Muscle of back (tissue), 3 donors: ENCODE measurements at regions not wholly inside any gene's neighbourhood (a gene's known extent, or its start where the extent isn't known, plus 50 kb on each side); places are given as distances from the start of the nearest gene placed in this dataset.
"Not testable (repeated sequence)": the region's sequence is repeated elsewhere in the genome, so short reads cannot be mapped to it uniquely, and the experiment has no call there.

Experiments
- DNase-seq, 3 donors: peaks; one replicate each; pipeline versions ENCODE4 v3.0.0 to v3.0.0-alpha.2; 2013

DNA sequence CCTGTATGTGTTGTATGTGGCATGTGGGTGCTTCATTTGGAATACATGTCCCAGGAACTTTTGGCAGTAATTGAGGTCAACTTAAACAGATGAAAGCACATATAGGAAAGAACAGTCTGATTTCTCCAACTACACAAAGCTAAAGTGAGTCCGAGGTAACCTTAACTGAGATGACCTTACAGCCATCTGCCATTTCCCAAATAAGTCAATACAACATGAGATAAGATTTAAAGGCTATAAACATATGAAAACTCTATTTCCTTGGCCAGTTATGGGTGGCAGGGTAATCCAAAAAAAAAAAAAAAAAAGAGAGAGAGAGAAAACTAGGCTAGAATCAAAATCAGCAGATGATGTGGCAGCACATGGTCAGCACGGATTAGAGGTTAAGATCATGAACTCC is 1068.3 kb downstream of the KHDRBS2 start:
- DNase-seq: no peak

DNA sequence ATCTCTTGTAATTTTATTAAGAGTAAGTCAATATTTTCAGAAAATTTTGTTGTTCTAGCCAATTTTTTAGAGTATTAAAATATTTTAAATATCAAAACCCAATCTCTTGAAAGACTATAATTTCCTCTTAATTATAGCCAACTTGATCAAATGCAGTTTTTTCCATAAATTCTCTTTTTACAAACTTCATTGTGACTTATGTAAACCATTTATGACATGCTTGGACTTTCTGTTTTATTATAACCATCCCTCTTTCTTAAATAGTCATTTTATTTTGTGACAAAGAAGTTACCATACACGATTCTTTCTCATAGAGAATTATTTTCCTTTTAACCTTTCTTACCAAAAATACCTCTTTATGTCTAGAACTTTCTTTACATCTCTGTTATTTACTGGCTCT is 1075.5 kb downstream of the KHDRBS2 start:
- DNase-seq: no peak

DNA sequence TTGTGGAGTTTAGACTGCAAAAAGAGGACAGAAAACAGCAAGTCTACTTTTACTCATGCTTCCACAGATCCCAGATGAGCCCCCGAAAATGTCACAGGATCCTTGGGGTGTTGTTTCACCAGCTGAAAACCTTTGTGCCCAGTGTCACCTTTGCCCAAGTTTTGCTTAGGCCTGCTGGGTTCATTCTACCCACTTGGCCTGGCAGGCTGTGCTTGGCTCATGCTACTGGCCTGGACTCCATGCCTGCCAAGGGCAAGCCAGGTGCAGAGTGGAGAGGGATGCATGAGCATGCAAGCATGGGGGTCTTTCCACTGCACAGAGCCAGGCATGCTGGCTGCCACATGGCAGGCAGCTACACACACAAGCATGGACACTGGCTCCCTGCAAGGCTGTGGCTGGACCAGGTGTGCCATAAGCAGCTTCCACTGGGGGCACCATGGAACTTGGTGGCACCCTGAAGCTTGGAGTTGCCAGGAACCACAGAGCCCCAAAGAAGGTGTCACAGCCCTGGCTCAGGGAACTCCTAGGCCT is 1082.0 kb downstream of the KHDRBS2 start:
- no peak for DNase-seq

DNA sequence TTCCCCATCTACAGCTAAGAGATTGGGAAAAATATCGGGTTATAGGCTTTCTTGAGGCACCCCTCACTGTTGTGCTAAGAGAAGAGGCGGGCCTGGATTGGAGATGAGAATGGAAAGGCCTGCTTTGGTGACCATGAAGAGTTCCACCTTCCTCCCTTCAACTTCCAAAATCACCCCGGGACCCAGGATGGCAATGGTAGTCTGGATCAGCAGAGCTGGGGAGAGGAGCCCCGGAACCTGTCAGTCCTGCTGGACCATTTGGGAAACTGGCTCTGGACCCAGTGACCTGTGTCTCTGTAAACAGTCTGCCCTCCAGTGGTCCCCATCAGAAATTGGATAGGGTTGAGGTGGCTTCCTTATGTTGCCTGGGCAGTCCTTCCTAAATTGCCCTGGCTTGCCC is 1085.6 kb downstream of the KHDRBS2 start:
- no peak for DNase-seq

DNA sequence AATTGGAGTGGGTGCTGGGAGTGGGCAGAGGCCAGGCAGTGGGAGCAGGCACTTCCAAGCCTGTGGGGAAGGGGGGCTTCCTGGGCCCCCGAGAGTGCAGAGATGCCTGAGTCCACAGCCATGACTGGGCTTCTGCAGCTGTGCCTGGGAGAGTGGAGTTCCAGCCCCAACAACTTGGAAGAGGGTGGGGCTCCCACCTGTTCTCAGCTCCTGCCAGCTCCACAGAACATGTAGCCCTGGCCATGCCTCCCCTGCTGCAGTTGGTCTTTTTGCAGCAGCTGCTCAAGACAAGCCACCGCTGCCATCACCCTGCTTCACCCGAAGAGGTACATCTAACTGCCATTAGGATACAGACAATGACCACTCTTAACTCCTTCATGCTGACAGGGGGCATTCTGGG is 1092.3 kb downstream of the KHDRBS2 start:
- DNase-seq: peak in 1 of 3 donors; percentile 12

DNA sequence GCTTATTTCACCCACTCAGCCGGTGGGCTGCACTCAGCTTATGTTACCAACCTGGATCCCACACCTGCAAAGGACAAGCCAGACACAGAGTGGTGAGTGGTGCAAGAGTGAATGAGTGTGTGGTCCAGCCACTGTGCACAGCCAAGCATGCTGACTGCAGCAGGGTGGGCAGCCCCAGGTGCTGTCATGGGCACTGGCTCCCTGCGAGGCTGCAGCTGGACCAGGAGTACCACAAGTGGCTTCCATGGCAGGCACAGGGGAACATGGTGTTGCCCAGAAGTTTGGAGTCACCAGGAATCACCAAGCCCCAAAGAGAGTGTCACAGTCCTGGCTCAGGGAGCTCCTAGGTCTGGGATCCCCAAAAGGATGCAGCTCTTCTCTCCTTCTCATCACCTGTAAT is 1093.4 kb downstream of the KHDRBS2 start:
- DNase-seq: no peak

DNA sequence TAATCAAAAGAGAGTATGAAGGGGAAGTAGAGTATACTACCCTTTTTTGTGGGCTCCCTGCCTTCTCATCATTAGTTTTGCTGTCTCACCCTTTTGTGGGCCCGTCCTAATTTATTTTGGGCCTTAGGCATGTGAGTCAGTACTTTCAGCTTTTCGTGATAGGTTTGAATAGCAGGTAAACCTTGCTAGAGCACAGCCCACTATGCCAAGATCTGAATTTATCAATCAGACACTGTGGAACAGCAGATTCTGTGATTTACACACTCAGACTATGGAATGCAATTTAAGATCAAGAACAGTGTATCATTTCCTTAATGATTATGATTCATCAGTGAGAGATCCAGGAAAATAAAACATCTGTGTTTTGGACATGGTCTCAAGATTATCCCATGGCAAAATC is 1117.1 kb downstream of the KHDRBS2 start:
- DNase-seq: no peak

DNA sequence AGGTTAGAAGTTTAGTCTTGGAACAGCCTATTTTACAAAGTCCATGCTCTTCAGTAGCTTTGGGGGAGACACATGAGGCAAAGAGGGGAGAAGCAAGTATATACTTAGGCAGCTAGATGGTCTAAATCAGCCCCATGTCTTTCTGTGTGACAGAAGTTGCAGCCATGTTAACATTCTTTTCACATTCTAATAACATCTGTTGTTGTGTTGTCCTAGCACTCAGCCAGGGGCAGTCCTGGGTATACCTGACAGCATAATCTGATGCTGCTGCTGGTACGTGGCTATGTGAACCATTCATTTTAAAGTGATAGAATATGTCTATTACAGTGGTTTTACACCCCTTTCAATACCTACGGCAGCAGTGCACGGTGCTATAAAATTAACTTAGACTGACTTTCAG is 1137.0 kb downstream of the KHDRBS2 start:
- not testable (repeated sequence) for DNase-seq

DNA sequence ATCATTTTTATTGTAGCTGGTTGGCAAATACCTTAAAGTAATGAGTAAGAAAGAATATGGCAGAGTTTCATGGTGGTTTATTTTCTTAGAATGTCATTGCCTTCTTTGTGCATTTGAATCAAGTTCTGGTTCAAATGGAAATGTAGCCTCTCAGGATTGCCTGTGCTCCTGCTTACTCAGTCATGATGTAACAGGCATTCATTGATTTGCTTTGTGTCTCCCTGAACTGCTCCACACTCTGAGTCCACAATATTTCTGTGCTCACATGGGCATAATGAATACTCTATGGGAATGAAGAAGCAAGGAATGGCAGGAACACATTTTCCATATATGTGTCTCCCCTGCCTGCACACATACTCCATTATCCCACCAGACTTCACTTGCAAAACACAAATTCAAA is 1143.8 kb downstream of the KHDRBS2 start:
- not testable (repeated sequence) for DNase-seq

DNA sequence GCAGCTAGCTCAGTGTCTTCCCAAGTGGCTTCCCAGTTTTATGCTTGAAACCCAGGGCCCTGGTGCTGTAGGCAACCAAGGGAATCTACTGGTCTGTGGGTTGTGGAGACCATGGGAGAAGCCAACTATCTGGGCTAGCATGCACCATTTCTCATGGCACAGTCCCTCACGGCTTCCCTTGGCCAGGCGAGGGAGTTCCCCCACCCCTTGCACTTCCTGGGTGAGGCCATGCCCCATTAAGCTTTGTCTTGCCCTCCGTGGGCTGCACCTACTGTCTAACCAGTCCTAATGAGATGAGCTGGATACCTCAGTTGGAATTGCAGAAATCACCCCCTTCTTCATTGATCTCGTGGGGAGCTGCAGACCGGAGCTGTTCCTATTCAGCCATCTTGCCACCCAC is 1152.0 kb downstream of the KHDRBS2 start:
- DNase-seq: no peak

DNA sequence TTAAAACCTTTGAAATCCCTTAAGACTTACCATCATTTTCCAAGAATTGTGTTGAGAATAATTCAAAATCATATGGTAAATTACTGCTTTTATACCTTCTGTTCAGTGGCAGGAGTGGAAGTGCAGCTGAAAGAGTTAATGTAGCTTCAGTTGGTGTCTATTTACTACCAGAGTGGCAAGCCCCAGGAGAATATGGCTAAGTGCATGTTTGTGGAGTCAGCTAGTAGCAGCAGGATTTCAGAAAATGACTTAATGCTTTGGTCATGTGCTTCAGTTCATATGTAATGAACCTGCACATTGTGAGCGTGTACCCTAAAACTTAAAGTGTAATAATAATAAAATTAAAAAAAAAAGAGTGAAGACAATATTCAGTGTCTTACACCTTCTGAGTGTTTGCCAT is 1171.8 kb downstream of the KHDRBS2 start:
- not testable (repeated sequence) for DNase-seq

DNA sequence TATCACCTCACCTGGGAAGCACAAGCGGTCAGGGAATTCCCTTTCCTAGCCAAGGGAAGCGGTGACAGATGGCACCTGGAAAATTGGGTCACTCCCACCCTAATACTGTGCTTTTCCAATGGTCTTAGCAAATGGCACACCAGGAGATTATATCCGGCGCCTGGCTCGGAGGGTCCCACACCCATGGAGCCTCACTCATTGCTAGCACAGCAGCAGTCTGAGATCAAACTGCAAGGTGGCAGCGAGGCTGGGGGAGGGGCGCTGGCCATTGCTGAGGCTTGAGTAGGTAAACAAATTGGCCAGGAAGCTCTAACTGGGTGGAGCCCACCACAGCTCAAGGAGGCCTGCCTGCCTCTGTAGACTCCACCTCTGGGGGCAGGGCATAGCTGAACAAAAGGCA is 1178.1 kb downstream of the KHDRBS2 start:
- DNase-seq: not testable (repeated sequence)

DNA sequence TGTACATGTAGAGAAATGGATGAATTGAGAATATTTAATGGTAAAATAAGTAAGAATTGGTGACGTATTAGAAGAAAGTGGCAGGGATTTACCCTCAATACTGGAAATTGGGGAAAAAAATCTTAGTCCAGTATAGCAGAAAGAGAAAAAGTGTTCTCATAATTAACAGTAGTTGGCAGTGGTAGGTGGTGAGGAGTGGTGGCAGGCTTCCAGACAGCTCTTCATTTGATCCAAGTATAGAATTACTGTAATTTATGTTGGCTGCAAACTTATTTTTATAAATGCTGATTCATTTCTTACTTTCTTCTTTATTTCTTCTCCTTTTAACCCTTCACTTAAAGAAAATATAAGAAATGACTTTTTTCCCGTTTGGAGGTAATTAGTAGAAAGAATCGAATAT is 1182.4 kb downstream of the KHDRBS2 start:
- not testable (repeated sequence) for DNase-seq

DNA sequence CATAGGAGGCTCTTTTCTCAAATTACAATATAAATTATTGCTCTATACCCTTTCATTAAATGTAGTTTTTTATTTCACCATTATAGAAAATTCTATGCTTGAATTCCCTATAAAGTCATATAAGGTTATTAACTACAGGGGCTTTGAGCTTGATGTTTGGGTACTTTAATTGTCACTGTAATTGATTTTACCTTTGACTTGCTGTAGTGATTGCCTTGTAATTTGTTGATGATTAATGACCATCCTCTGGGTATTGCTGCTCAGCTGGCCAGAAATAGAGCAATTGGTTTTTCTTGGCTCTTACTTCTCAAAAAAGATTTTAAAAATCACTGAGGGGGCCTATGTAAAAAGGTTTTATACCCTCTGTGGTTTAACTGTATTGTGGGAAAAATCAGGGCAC is 1186.0 kb downstream of the KHDRBS2 start:
- DNase-seq: no peak

DNA sequence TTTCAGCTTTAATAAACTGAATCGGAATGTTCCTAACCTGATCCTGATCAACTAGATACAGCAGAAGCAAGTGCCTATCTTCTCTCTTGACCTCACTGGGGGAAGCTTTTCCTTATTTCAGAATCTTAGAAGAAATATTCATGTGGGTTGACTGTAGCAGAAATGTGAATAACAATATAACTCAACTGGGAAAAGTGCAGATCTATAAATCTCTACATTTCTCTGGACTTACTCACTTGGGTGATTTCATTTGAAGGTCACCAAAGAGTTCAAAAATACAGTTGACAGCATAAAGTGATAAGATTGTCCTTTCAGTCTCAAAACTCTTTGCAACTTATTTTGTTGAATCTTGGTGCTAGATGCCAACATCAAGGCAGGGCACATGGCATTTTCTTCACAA is 1186.5 kb downstream of the KHDRBS2 start:
- not testable (repeated sequence) for DNase-seq

DNA sequence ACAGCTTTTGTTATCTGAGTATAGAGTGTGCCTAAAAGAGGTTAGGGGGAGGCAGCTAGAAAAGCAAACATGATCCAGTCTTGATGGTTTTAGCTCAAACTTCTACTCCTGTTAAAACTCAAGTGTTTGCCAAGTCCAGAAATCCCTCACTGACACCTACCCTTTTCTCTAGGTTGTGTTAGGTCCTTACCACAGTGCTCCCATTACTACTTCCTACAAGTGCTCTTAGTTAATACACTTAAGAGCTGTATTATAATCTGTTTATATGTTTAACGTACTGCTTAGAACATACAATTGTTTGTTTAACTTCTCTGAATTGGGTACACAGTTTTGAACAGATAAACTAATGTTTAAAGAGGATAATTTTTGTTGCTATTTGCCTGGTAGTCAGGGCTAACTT is 1198.0 kb downstream of the KHDRBS2 start:
- not testable (repeated sequence) for DNase-seq

DNA sequence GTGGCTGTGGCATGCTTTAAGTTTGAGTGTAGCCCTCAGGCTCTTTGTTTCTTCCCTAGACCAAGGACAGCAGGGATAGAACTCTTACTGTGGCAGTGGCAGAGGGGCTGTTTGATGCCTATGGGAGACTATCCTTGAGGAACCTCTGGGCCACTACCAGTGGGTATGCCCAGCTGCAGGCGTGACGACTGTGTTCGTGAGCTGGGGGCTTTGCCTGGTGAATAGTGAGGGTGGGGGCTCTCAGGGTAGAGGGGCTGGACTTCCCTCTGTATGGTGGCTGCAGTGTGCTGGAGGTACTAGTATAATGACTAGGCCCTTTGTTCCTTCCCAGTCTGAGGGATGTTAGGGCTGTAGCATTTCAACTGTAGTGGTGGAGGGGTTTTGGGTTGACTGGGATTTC is 1242.0 kb downstream of the KHDRBS2 start:
- DNase-seq: no peak
